ENCODE measurements at regions not wholly inside any gene's neighbourhood (a gene's known extent, or its start where the extent isn't known, plus 50 kb on each side); places are given as distances from the start of the nearest gene placed in this dataset.

- intact Hi-C loops (cut with micrococcal nuclease), result no loop called here
- Mint-ChIP-seq H3K4me3 (no peak overlapping the region), H3K9me3 (no peaks in the 10 kb centered on the region), H3K4me1 (ENCODE audit: low read depth) (peaks cover 4% of the 10 kb centered on the region), H3K36me3 (ENCODE audit: low read depth) (no peaks in the 10 kb centered on the region), H3K27ac (no peak overlapping the region), H3K27me3 (peaks cover 40% of the 10 kb centered on the region)
These were observed 138.8 kb upstream of the CTAGE1 start for GRCh38 chr18:22556222-22557167.

- Mint-ChIP-seq H3K27ac (no peak overlapping the region), H3K27me3 (peaks cover 41% of the 10 kb centered on the region)
- intact Hi-C loops (cut with micrococcal nuclease), result no loop called here
These were observed 139.6 kb upstream of the CTAGE1 start for GRCh38 chr18:22557168-22557941.

GRCh38 chr18:22558945-22559385, 141.2 kb upstream of the CTAGE1 start:
- H3K27me3 Mint-ChIP-seq, result peaks cover 41% of the 10 kb centered on the region

More at GRCh38 chr18:22557168-22557941, 139.6 kb upstream of the CTAGE1 start:
- H3K4me3 Mint-ChIP-seq, result no peak overlapping the region
- H3K4me1 Mint-ChIP-seq (ENCODE audit: low read depth), result peaks cover 4% of the 10 kb centered on the region
- no peaks in the 10 kb centered on the region for H3K9me3 Mint-ChIP-seq
- H3K36me3 Mint-ChIP-seq (ENCODE audit: low read depth), result no peaks in the 10 kb centered on the region

GRCh38 chr18:22559414-22560274, 141.9 kb upstream of the CTAGE1 start:
- Mint-ChIP-seq H3K36me3 (ENCODE audit: low read depth) (no peaks in the 10 kb centered on the region), H3K27ac (no peak overlapping the region), H3K27me3 (peaks cover 41% of the 10 kb centered on the region), H3K9me3 (no peaks in the 10 kb centered on the region), H3K4me1 (ENCODE audit: low read depth) (peaks cover 4% of the 10 kb centered on the region), H3K4me3 (no peak overlapping the region)
- intact Hi-C loops (cut with micrococcal nuclease), result loop anchor here (5.0 kb wide), 1 partner anchor 562 kb away; no protein-coding TSS in a partner anchor

More at GRCh38 chr18:22558945-22559385, 141.2 kb upstream of the CTAGE1 start:
- Mint-ChIP-seq H3K9me3 (no peaks in the 10 kb centered on the region), H3K4me3 (no peak overlapping the region), H3K36me3 (ENCODE audit: low read depth) (no peaks in the 10 kb centered on the region), H3K27ac (no peak overlapping the region), H3K4me1 (ENCODE audit: low read depth) (peaks cover 4% of the 10 kb centered on the region)
- intact Hi-C loops (cut with micrococcal nuclease), result no loop called here

- H3K9me3 Mint-ChIP-seq, result no peaks in the 10 kb centered on the region
- intact Hi-C loops (cut with micrococcal nuclease), result loop anchor here (5.0 kb wide), 1 partner anchor 563 kb away; no protein-coding TSS in a partner anchor
- H3K4me1 Mint-ChIP-seq (ENCODE audit: low read depth), result peaks cover 4% of the 10 kb centered on the region
These were observed 142.5 kb upstream of the CTAGE1 start for GRCh38 chr18:22560275-22560610.

GRCh38 chr18:22560797-22561196, 143.1 kb upstream of the CTAGE1 start:
- no peaks in the 10 kb centered on the region for H3K36me3 Mint-ChIP-seq (ENCODE audit: low read depth)
- peaks cover 41% of the 10 kb centered on the region for H3K27me3 Mint-ChIP-seq
- peaks cover 4% of the 10 kb centered on the region for H3K4me1 Mint-ChIP-seq (ENCODE audit: low read depth)
- H3K4me3 Mint-ChIP-seq, result no peak overlapping the region
- intact Hi-C loops (cut with micrococcal nuclease), result loop anchor here (5.0 kb wide), 1 partner anchor 563 kb away; no protein-coding TSS in a partner anchor
- no peak overlapping the region for H3K27ac Mint-ChIP-seq
- H3K9me3 Mint-ChIP-seq, result no peaks in the 10 kb centered on the region

More at GRCh38 chr18:22560275-22560610, 142.5 kb upstream of the CTAGE1 start:
- Mint-ChIP-seq H3K27ac (no peak overlapping the region), H3K27me3 (peaks cover 41% of the 10 kb centered on the region), H3K4me3 (no peak overlapping the region), H3K36me3 (ENCODE audit: low read depth) (no peaks in the 10 kb centered on the region)

- peaks cover 24% of the 10 kb centered on the region for H3K27me3 Mint-ChIP-seq
- peaks cover 4% of the 10 kb centered on the region for H3K4me1 Mint-ChIP-seq (ENCODE audit: low read depth)
- no peaks in the 10 kb centered on the region for H3K36me3 Mint-ChIP-seq (ENCODE audit: low read depth)
- no peak overlapping the region for H3K4me3 Mint-ChIP-seq
- intact Hi-C loops (cut with micrococcal nuclease), result loop anchor here (5.0 kb wide), 1 partner anchor 566 kb away; no protein-coding TSS in a partner anchor
- no peak overlapping the region for H3K27ac Mint-ChIP-seq
- H3K9me3 Mint-ChIP-seq, result no peaks in the 10 kb centered on the region
These were observed 145.5 kb upstream of the CTAGE1 start for GRCh38 chr18:22563164-22563583.

- H3K36me3 Mint-ChIP-seq (ENCODE audit: low read depth), result no peaks in the 10 kb centered on the region
- peaks cover 22% of the 10 kb centered on the region for H3K27me3 Mint-ChIP-seq
- H3K4me3 Mint-ChIP-seq, result no peak overlapping the region
- H3K9me3 Mint-ChIP-seq, result no peaks in the 10 kb centered on the region
- intact Hi-C loops (cut with micrococcal nuclease), result loop anchor here (5.0 kb wide), 1 partner anchor 567 kb away; no protein-coding TSS in a partner anchor
- no peaks in the 10 kb centered on the region for H3K4me1 Mint-ChIP-seq (ENCODE audit: low read depth)
- H3K27ac Mint-ChIP-seq, result no peak overlapping the region
These were observed 146.3 kb upstream of the CTAGE1 start for GRCh38 chr18:22564036-22564435.

- peaks cover 1% of the 10 kb centered on the region for H3K27me3 Mint-ChIP-seq
- H3K9me3 Mint-ChIP-seq, result no peaks in the 10 kb centered on the region
- no peaks in the 10 kb centered on the region for H3K4me1 Mint-ChIP-seq (ENCODE audit: low read depth)
- no peaks in the 10 kb centered on the region for H3K36me3 Mint-ChIP-seq (ENCODE audit: low read depth)
- intact Hi-C loops (cut with micrococcal nuclease), result no loop called here
- H3K27ac Mint-ChIP-seq, result no peak overlapping the region
- no peak overlapping the region for H3K4me3 Mint-ChIP-seq
These were observed 149.1 kb upstream of the CTAGE1 start for GRCh38 chr18:22566703-22567420.

GRCh38 chr18:22567794-22568193, 150.1 kb upstream of the CTAGE1 start:
- Mint-ChIP-seq H3K4me3 (no peak overlapping the region), H3K27me3 (peaks cover 3% of the 10 kb centered on the region), H3K36me3 (ENCODE audit: low read depth) (no peaks in the 10 kb centered on the region), H3K4me1 (ENCODE audit: low read depth) (no peaks in the 10 kb centered on the region), H3K27ac (no peak overlapping the region), H3K9me3 (no peaks in the 10 kb centered on the region)
- intact Hi-C loops (cut with micrococcal nuclease), result no loop called here

GRCh38 chr18:22570492-22570891, 152.8 kb upstream of the CTAGE1 start:
- Mint-ChIP-seq H3K27me3 (peaks cover 3% of the 10 kb centered on the region), H3K4me1 (ENCODE audit: low read depth) (no peaks in the 10 kb centered on the region), H3K36me3 (ENCODE audit: low read depth) (no peaks in the 10 kb centered on the region), H3K4me3 (no peak overlapping the region), H3K9me3 (no peaks in the 10 kb centered on the region), H3K27ac (no peak overlapping the region)
- intact Hi-C loops (cut with micrococcal nuclease), result no loop called here

- no peaks in the 10 kb centered on the region for H3K9me3 Mint-ChIP-seq
- H3K27ac Mint-ChIP-seq, result no peak overlapping the region
- H3K4me3 Mint-ChIP-seq, result no peak overlapping the region
- no peaks in the 10 kb centered on the region for H3K4me1 Mint-ChIP-seq (ENCODE audit: low read depth)
- H3K27me3 Mint-ChIP-seq, result peaks cover 3% of the 10 kb centered on the region
- H3K36me3 Mint-ChIP-seq (ENCODE audit: low read depth), result no peaks in the 10 kb centered on the region
- intact Hi-C loops (cut with micrococcal nuclease), result no loop called here
These were observed 154.6 kb upstream of the CTAGE1 start for GRCh38 chr18:22572341-22572740.

- H3K9me3 Mint-ChIP-seq, result peaks cover 16% of the 10 kb centered on the region
- no peak overlapping the region for H3K27ac Mint-ChIP-seq
- no peak overlapping the region for H3K4me3 Mint-ChIP-seq
- H3K27me3 Mint-ChIP-seq, result no peaks in the 10 kb centered on the region
- H3K4me1 Mint-ChIP-seq (ENCODE audit: low read depth), result no peaks in the 10 kb centered on the region
- intact Hi-C loops (cut with micrococcal nuclease), result no loop called here
- no peaks in the 10 kb centered on the region for H3K36me3 Mint-ChIP-seq (ENCODE audit: low read depth)
These were observed 161.6 kb upstream of the CTAGE1 start for GRCh38 chr18:22579271-22579670.
